ENCODE measurements at regions not wholly inside any gene's neighbourhood (a gene's known extent, or its start where the extent isn't known, plus 50 kb on each side); places are given as distances from the start of the nearest gene placed in this dataset.
"Not testable (repeated sequence)": the region's sequence is repeated elsewhere in the genome, so short reads cannot be mapped to it uniquely, and the experiment has no call there.

DNA sequence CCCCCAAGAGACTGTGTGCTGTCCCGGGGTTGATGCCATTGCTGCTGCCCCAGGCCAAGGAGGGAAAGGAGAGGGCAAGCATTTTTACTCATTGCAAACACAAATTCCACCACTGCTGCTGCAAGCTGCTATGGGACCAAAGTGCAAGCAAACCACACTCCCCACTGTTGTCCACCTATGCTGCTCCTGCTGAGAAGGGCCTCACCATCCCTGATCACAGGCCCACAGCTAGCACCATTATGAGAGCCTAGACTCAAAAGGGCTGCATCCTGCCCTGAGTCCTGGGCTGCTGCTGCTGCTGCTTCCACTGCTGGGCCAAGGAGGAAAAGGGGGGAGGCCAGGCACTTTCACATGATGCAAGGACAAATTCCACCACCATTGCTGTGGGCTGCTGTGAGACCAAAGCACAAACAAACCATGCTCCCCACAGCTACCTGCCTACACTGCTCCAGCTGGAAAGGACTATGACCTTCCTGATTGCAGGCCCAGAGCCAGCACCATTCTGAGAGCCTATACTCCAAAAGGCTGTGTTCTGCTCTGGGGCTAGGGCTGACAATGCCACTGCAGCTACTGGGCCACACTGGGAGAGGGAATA is 218.2 kb upstream of the ZCCHC13 start:
- in situ Hi-C loops (cut with MboI; ENCODE audit: low sequenced_read_pairs): no loop called here

DNA sequence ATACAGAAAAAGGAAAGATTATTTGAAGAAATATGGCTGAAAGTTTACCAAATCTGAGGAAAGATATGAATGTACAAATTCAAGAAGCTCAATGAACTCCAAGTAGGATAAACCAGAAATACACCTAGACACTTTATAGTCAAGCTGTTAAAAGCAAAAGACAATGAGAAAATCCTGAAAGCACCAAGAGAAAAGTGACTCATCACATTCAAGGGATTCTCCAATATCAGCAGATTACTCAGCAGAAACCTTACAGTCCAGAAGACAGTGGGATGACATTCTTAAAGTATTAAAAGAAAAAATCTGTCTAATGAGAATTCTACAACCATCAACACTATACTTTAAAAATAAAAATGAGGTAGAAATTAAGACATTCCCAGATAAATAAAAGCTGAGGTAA is 223.8 kb upstream of the ZCCHC13 start:
- in situ Hi-C loops (cut with MboI; ENCODE audit: low sequenced_read_pairs): no loop called here

DNA sequence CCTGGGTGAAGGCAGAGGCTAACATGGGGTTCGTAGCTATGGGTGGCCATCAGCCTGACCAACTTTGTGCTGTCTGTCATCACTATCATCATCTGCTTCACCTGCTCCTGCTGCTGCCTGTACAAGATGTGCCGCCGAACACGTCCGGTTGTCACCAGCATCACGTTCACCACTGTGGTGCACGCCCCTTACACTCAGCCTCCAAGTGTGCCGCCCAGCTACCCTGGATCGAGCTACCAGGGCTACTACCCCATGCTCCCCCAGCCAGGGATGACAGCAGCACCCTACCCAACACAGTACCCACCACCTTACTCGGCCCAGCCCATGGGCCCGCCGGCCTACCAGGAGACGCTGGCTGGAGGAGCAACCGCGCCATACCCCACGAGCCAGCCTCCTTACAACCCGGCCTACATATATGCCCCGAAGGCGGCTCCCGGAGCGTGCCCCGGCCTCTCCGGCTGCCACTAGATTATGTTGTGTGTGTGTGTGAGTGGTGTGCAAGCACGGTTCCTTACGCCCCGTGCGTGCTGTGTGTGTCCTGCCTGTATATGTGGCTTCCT is 213.4 kb upstream of the XIST start:
- in situ Hi-C loops (cut with MboI; ENCODE audit: low sequenced_read_pairs): no loop called here

DNA sequence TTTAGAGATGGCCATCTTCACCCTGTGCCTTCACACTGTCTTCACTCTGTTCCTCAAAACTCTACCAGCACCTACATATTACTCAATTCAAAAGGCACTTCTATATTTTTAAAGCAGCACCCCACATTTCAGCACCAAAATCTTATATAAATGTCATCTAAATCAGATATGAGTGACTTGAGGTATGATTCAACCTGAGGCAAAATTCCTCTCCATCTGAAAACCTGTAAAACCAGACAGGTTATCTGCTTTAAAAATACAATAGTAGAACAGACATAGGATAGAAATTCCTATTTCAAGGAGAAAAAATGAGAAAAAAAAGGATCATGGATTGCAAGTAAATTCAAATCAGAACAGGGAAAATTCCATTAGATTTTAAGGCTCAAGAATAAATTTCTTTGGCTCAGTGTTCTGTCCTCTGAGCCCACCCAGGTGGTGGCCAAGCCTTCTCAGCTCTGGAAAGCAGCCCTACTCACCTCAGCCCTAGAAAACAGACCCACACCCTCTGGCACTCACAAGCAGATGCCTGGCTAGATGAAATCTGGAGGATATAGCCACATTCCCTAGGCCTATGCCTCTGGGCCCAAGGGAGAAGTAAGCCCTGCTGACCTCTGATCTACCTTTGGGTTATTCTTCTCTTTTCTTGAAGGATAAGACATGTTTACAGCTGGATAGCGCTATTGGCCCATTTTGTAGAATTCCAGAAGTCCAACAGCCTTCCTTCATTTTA is 211.1 kb upstream of the XIST start:
- in situ Hi-C loops (cut with MboI; ENCODE audit: low sequenced_read_pairs): no loop called here

DNA sequence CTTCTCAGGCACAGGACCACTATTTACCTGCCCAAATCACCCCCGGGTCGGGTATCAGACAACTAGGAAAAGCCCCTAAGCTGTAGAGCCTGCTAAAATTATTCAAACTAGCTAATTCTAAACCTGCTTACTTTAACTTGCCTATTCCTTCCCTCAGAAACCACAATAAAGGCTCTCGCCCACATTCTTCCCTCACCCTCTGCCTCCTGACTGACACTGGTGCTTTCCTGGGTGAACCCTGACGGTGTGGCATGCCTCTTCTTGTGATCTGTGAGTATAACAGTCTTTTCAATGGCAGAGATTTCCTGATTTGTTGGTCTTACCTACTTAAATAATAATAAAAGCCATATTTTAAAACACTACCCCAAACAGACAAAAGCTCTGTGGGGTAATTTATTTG is 209.4 kb upstream of the XIST start:
- in situ Hi-C loops (cut with MboI; ENCODE audit: low sequenced_read_pairs): no loop called here

DNA sequence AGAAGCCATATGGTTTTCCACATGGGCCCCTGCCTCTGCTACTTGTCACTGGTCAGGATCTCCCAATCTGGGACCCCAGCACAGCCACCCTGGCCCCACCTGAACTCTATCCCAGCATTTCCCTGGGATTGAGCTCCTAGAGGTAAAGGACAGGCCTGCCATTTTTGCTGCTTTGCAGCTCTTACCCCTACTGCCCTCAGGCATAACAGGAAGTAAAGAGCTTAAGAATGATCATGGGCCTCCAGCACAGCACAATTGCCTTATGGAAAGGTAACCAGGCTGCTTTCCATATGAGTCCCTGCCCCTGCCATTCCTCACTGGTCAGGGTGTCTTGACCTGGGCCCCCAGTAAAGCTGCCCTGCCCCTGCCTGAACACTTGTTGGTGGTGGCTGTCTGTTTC is 196.6 kb upstream of the XIST start:
- in situ Hi-C loops (cut with MboI; ENCODE audit: low sequenced_read_pairs): no loop called here

DNA sequence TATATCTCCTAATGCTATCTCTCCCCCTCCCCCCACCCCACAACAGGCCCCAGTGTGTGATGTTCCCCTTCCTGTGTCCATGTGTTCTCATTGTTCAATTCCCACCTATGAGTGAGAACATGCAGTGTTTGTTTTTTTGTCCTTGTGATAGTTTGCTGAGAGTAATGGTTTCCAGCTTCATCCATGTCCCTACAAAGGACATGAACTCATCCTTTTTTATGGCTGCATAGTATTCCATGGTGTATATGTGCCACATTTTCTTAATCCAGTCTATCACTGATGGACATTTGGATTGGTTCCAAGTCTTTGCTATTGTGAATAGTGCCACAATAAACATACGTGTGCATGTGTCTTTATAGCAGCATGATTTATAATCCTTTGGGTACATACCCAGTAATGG is 181.6 kb upstream of the XIST start:
- in situ Hi-C loops (cut with MboI; ENCODE audit: low sequenced_read_pairs): not testable (repeated sequence)

DNA sequence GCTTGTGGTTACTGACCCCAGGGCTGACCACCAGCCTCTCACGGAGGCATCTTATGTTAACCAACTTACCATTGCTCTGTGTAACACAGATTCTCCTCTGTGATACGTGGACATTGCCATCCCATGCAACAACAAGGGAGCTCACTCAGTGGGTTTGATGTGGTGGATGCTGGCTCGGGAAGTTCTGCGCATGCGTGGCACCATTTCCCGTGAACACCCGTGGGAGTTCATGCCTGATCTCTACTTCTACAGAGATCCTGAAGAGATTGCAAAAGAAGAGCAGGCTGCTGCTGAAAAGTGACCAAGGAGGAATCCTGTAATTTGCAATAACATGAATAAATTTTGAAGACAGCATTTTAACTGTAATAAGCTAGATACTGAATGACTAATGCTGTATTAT is 179.0 kb upstream of the XIST start:
- in situ Hi-C loops (cut with MboI; ENCODE audit: low sequenced_read_pairs): not testable (repeated sequence)

DNA sequence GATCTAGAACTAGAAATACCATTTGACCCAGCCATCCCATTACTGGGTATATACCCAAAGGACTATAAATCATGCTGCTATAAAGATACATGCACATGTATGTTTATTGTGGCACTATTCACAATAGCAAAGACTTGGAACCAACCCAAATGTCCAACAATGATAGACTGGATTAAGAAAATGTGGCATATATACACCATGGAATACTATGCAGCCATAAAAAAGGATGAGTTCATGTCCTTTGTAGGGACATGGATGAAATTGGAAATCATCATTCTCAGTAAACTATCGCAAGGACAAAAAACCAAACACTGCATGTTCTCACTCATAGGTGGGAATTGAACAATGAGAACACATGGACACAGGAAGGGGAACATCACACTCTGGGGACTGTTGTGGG is 178.3 kb upstream of the XIST start:
- in situ Hi-C loops (cut with MboI; ENCODE audit: low sequenced_read_pairs): not testable (repeated sequence)

DNA sequence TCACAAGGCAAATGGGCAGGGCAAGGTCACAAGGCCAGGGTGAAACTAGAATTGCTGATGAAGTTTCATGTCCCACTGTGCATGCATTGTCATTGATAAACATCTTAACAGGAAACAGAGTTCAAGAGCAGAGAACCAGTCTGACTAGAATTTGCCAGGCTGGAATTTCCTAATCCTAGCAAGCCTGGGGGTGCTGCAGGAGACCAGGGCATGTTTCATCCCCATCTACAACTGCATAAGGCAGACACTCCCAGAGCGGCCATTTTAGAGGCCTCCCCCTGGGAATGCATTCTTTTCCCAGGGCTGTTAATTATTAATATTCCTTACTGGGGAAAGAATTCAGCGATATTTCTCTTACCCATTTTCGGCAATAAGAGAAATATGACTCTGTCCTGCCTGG is 172.6 kb upstream of the XIST start:
- in situ Hi-C loops (cut with MboI; ENCODE audit: low sequenced_read_pairs): not testable (repeated sequence)

DNA sequence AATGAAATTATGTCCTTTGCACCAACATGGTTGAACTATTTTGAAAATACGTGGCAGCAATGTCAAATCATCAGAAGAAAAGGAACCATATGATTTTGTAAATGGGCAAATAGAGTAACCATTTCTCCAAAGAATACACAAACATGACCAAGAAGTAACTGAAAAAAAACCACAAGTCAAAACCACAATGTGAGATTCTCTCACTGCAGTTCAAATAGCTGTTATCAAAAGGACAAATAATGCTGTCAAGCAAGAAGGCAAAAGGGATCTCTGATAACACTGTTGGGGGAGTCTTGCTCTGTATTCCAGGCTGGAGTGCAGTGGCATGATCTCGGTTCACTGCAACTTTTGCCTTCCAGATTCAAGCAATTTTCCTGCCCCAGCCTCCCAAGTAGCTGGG is 170.7 kb upstream of the XIST start:
- in situ Hi-C loops (cut with MboI; ENCODE audit: low sequenced_read_pairs): loop anchor here (25.0 kb wide), 1 partner anchor 161 kb away; the partner anchor contains the start of gene XIST

DNA sequence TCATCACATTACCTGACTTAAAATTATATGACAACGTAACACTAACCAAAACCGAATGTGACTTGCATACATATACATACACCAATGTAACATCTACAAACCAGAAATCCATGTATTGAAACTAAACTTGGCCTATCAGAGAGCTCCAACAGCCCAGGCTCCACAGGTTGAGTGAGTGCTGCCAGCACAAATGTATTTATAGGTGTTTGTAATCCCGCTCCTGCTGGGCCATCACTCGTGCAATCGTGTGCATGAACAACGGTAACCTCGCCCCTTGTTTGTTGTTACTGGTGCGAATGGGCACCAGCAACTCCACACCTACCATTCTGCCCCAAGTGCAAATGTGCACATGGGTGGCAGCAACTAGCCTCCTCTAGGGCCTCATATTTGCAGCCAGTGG is 165.7 kb upstream of the XIST start:
- in situ Hi-C loops (cut with MboI; ENCODE audit: low sequenced_read_pairs): loop anchor here (25.0 kb wide), 1 partner anchor 156 kb away; the partner anchor contains the start of gene XIST

DNA sequence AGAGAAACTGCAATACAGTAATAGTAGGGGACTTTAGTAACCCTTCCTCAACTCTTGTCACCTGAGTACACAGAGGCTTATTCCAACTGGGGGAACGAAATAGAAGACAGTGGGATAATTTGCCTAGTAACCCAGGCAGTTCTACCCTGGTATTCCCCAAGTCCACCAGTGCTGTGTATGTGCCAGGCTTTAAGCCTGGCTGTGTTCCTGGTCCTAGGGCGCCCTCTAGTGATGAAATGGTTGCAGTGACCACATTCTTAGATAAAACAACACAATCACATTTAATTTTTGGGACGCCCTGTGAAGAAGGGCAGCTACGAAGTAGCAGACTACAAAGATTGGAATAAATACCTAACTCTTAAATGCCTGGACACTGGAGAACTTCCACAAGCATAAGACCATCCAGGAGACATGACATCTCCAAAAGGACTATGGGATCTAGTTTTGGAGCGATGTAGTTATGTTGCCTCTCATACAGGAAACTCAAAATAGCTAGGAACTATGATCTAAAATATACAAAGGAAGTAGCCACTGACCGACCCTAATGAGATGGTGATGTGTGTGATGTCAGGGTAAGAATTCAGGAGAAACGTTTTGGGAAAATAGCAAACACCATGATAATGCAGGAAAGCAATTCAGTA is 163.0 kb upstream of the XIST start:
- in situ Hi-C loops (cut with MboI; ENCODE audit: low sequenced_read_pairs): loop anchor here (25.0 kb wide), 1 partner anchor 153 kb away; the partner anchor contains the start of gene XIST

DNA sequence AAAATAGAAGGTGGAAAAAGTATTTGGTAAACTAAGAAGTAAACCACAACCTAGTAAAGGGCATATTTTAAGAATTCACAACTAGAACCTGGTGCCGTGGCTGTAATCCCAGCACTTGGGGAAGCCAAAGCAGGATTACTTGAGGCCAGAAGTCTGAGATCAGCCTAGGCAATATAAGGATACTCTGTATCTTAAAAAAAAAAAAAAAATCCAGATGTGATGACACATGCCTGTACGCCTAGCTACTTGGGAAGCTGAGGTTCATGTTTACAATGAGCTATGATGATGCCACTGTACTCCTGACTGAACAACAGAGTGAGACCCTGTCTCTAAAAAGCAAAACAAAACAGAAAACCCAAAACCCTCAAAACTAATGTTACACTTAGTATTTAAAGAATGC is 156.5 kb upstream of the XIST start:
- in situ Hi-C loops (cut with MboI; ENCODE audit: low sequenced_read_pairs): loop anchor here (25.0 kb wide), 1 partner anchor 147 kb away; the partner anchor contains the start of gene XIST

DNA sequence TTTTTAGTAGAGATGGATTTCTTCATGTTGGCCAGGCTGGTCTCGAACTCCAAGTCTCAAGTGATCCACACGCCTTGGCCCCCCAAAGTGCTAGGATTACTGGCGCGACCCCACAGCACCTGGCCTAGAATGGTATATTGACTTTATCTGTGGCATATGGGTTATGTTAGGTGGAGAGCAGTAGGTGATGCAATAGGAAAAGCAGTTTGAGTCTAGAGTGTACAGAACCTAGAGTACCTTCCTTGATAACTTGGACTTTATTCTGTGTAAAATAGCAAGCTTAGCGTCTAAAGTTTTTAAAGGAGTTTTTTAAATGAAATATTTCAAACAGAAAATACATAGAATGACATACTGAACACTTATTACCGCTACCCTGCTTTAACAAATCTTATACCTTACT is 139.5 kb upstream of the XIST start:
- in situ Hi-C loops (cut with MboI; ENCODE audit: low sequenced_read_pairs): no loop called here

DNA sequence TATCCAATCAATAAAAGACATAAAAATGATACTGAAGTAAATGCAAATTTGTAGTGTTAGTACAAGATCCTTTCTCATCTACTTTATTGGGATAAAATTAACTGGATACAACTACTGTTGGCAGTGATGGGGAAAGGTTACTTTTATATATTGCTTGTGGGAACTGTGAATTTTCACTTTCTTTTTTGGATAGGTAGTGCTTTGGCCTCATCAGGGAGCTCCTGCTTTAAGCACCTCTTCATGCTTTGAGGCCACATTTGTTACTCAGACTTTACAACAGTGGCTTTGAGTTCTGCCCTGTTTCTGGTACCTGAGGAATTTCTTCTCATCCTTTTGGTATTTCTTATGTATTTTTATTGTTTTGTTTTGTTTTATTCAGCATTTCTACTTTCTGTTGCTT is 134.7 kb upstream of the XIST start:
- in situ Hi-C loops (cut with MboI; ENCODE audit: low sequenced_read_pairs): no loop called here

DNA sequence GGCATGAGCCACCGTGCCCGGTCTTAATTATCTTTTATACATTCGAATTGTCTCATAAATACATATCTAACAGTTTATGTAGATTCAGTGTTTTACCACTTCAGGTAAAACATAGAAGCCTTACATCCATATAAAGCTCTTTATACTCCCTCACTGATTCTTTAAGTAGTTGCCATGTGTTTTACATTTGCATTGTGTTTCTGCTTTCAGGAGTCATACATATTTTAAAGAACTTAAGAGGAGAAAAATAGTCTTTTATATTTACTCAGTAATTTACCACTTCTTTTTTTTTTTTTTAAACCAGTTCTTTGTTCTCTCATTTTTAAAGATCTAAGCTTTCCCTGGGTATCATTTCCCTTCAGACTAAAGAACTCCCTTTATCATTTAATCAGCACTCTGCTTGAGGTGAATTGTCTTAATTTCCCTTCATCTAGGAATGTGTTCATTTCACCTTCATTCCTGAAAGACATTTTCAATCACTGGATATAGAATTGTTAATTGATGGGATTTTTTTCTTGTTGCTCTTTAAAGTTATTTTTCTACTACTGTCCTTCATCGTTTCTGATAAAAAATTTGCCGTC is 127.1 kb upstream of the XIST start:
- in situ Hi-C loops (cut with MboI; ENCODE audit: low sequenced_read_pairs): no loop called here

DNA sequence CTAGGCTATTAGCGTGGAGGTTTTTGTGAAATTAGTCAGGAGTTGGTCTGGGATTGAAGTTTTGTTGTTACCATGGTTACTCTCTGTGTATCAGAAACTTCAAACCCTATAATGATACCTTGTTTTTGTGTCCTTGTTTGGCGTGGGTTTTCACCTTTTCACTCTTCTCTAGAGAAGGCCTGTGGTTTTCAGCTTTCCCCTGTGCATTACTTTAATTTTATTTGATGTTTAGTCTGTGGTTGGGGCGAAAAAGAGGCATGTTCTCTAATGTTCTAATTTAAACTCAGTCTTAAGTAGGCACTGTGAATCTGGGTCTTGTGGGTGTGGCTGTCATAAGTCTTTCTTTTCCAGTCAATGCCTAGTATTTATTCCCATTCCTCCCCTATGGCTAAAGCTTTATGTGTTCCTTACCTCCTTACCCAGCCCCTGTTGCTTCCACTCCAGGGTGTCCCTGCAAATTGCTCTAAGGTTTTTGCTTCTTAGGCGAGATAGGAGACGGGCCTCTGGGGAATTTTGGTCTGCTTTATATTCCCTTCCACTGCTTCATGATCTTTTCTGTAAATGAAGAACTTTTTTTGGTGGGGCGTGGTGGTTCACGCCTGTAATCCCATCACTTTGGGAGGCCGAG is 125.1 kb upstream of the XIST start:
- in situ Hi-C loops (cut with MboI; ENCODE audit: low sequenced_read_pairs): no loop called here

DNA sequence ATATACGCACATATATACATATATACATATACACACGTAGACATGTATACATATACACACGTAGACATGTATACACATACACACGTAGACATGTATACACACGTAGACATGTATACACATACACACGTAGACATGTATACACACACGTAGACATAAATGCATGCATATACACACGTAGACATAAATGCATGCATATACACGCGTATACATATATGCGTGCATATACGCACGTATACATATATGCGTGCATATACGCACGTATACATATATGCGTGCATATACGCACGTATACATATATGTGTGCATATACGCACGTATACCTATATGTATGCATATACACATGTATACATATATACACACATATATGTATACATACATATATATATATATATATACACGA is 114.9 kb upstream of the XIST start:
- in situ Hi-C loops (cut with MboI; ENCODE audit: low sequenced_read_pairs): not testable (repeated sequence)

DNA sequence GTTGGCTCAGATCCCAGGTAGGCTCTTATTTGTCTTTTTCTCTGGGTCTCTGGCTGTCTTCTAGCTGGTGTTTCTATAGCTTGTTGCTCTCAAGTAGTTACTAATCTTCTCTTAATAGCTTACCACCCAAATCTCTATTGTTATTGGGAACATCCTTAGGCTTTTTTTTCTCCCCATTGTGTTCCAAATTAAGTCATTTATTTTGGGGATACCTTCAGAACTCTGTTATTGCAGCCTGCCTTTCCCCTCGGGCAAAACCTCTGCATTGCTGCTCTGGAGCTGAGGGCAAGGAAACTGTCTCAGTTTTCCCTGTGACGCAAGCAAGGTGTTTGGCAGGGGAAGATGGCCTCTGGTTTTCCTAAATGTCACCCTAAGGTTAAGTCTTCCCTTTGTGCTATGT is 113.3 kb upstream of the XIST start:
- in situ Hi-C loops (cut with MboI; ENCODE audit: low sequenced_read_pairs): no loop called here

DNA sequence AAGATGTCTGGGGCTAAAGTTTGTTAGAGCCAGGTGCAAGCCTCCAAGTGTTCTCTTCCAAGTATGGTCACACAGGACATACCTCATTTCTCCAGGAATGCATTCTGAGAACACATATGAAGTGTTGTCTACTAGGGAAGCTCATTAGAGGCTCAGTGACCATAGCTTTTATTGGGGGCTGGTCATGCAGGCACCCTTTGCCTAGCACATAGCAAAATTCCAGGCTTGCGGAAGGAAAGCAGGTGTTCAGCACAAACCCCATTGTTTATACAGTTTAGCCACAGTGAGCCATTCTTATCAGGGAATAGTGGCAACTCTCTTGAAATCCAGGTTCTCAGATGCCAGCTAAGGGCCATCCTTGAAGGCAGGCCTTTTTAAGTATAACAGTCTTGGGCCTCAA is 112.1 kb upstream of the XIST start:
- in situ Hi-C loops (cut with MboI; ENCODE audit: low sequenced_read_pairs): no loop called here
